ENCODE measurements at regions not wholly inside any gene's neighbourhood (a gene's known extent, or its start where the extent isn't known, plus 50 kb on each side); places are given as distances from the start of the nearest gene placed in this dataset.
"Not testable (repeated sequence)": the region's sequence is repeated elsewhere in the genome, so short reads cannot be mapped to it uniquely, and the experiment has no call there.

GRCh38 chr1:116847688-116848531 is 61.8 kb upstream of the PTGFRN start:
- in situ Hi-C loops (cut with HindIII; ENCODE audit: low pct_unique_long_range_greater_than_20kb, low sequenced_read_pairs) (no loop called here), intact Hi-C loops (cut with micrococcal nuclease; ENCODE audit: unreplicated experiment) (no loop called here)
- POLR2A ChIA-PET: no interaction called here
- BruUV-seq (replicated peaks): no TSS peak
- Histone ChIP-seq H3K27ac (ENCODE audit: low read length) (no peak overlapping the region), H3K4me1 (ENCODE audit: control insufficient read depth, insufficient read depth, low read length) (peaks cover 2% of the 10 kb centered on the region; the same call in 1 of the 2 replicates), H3K9me3 (ENCODE audit: control insufficient read depth, insufficient read depth, low read depth, low read length) (no peaks in the 10 kb centered on the region; the same call in 1 of the 2 replicates), H3K36me3 (ENCODE audit: control insufficient read depth, insufficient read depth, low read length) (no peaks in the 10 kb centered on the region), H3K27me3 (ENCODE audit: control insufficient read depth, insufficient read depth, low read length) (no peaks in the 10 kb centered on the region), H3K4me3 (ENCODE audit: low read depth in 2 of 2, low read length in 2 of 2) (no peak overlapping the region)
- DNase-seq (ENCODE audit: low read depth, low spot score): no peak
- CTCF ChIA-PET: no interaction called here
- no peak for TF ChIP-seq CTCF (IDR thresholded peaks at IDR 0.05)
- TF ChIP-seq TCF7L2 (IDR thresholded peaks at IDR 0.05; ENCODE audit: low read depth, low read length): no peak
- TF ChIP-seq SIN3A (IDR thresholded peaks at IDR 0.05; ENCODE audit: borderline replicate concordance, insufficient read depth, low read depth, low read length): no peak
- no peak for TF ChIP-seq POLR2AphosphoS5 (IDR thresholded peaks at IDR 0.05; ENCODE audit: low read depth, low read length)
- no peak for TF ChIP-seq REST (IDR thresholded peaks at IDR 0.05; ENCODE audit: insufficient read depth in 1 of 2, low read depth in 2 of 2, low read length in 1 of 2)
- no peak for ATAC-seq

DNA sequence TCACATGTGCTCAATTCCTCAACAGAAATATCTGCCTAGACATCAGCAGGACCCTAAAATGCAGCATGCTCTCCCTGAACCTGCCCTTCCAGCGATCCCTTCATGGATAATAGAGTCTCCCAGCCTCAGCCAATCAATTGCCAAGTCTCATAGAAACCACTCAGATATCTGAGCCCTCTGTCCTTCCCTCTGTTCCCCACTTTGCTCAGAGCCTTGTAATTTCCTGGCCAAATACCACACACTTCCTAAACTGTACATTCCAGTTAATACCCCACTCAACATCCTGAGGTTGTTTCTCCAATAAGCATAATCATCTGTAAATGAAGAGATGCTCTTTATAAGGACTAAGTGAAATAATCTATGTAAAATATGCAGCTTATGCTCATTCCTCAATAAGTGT is 59.3 kb upstream of the PTGFRN start:
- DNase-seq (ENCODE audit: low read depth, low spot score): no peak
- Histone ChIP-seq H3K4me3 (ENCODE audit: low read depth in 2 of 2, low read length in 2 of 2) (no peak overlapping the region), H3K27me3 (ENCODE audit: control insufficient read depth, insufficient read depth, low read length) (no peaks in the 10 kb centered on the region), H3K9me3 (ENCODE audit: control insufficient read depth, insufficient read depth, low read depth, low read length) (no peaks in the 10 kb centered on the region), H3K4me1 (ENCODE audit: control insufficient read depth, insufficient read depth, low read length) (peaks cover 25% of the 10 kb centered on the region), H3K27ac (ENCODE audit: low read length) (no peak overlapping the region), H3K36me3 (ENCODE audit: control insufficient read depth, insufficient read depth, low read length) (no peaks in the 10 kb centered on the region)
- no TSS peak for BruUV-seq (replicated peaks)
- in situ Hi-C loops (cut with HindIII; ENCODE audit: low pct_unique_long_range_greater_than_20kb, low sequenced_read_pairs): no loop called here
- TF ChIP-seq TCF7L2 (IDR thresholded peaks at IDR 0.05; ENCODE audit: low read depth, low read length) (no peak), REST (IDR thresholded peaks at IDR 0.05; ENCODE audit: insufficient read depth in 1 of 2, low read depth in 2 of 2, low read length in 1 of 2) (no peak), SIN3A (IDR thresholded peaks at IDR 0.05; ENCODE audit: borderline replicate concordance, insufficient read depth, low read depth, low read length) (no peak), POLR2AphosphoS5 (IDR thresholded peaks at IDR 0.05; ENCODE audit: low read depth, low read length) (no peak), CTCF (IDR thresholded peaks at IDR 0.05) (no peak)
- ChIA-PET POLR2A (no interaction called here), CTCF (no interaction called here)
- no peak for ATAC-seq
- intact Hi-C loops (cut with micrococcal nuclease; ENCODE audit: unreplicated experiment): no loop called here

DNA sequence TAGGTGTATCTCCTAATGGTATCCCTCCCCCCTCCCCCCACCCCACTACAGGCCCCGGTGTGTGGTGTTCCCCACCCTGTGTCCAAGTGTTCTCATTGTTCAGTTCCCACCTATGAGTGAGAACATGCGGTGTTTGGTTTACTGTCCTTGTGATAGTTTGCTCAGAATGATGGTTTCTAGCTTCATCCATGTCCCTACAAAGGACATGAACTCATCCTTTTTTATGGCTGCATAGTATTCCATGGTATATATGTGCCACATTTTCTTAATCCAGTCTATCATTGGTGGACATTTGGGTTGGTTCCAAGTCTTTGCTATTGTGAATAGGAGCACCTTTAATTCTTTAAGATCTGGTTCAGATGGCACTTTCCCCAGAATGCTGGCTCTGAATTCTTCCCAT is 58.5 kb upstream of the PTGFRN start:
- intact Hi-C loops (cut with micrococcal nuclease; ENCODE audit: unreplicated experiment); ATAC-seq; BruUV-seq (replicated peaks); H3K36me3 ChIP-seq (ENCODE audit: control insufficient read depth, insufficient read depth, low read length); CTCF ChIA-PET; POLR2A ChIA-PET; H3K27me3 ChIP-seq (ENCODE audit: control insufficient read depth, insufficient read depth, low read length); H3K27ac ChIP-seq (ENCODE audit: low read length); DNase-seq (ENCODE audit: low read depth, low spot score); H3K9me3 ChIP-seq (ENCODE audit: control insufficient read depth, insufficient read depth, low read depth, low read length); H3K4me3 ChIP-seq (ENCODE audit: low read depth in 2 of 2, low read length in 2 of 2); in situ Hi-C loops (cut with HindIII; ENCODE audit: low pct_unique_long_range_greater_than_20kb, low sequenced_read_pairs): not testable (repeated sequence)
- H3K4me1 ChIP-seq (ENCODE audit: control insufficient read depth, insufficient read depth, low read length): peaks cover 32% of the 10 kb centered on the region

All from Panc1 (cell line).